ENCODE measurements at regions not wholly inside any gene's neighbourhood (a gene's known extent, or its start where the extent isn't known, plus 50 kb on each side); places are given as distances from the start of the nearest gene placed in this dataset.

GRCh38 chr6:71544906-71545305 lies 256.3 kb downstream of the OGFRL1 start:
- TF ChIP-seq CTCF (IDR thresholded peaks at IDR 0.05 in 2 of 3, conservative IDR thresholded peaks at IDR 0.05 in 1 of 3; ENCODE audit: control insufficient read depth in 2 of 3, extremely low read depth in 1 of 3, insufficient read depth in 1 of 3, low read depth in 3 of 3, low read length in 3 of 3) (no peak), REST (IDR thresholded peaks at IDR 0.05; ENCODE audit: low read depth, low read length) (no peak), ZNF274 (IDR thresholded peaks at IDR 0.05; ENCODE audit: insufficient read depth, insufficient read length) (no peak), RAD21 (IDR thresholded peaks at IDR 0.05; ENCODE audit: insufficient read depth, low read depth, low read length) (no peak), MAX (IDR thresholded peaks at IDR 0.05; ENCODE audit: low read depth, low read length) (no peak), TAF1 (IDR thresholded peaks at IDR 0.05; ENCODE audit: borderline replicate concordance, low read depth, low read length) (no peak), TCF12 (IDR thresholded peaks at IDR 0.05; ENCODE audit: low read depth, low read length) (no peak), ZNF592 (IDR thresholded peaks at IDR 0.05) (no peak), EGR1 (IDR thresholded peaks at IDR 0.05; ENCODE audit: borderline replicate concordance in 1 of 2, low read depth in 2 of 2, low read length in 2 of 2) (no peak), BMI1 (IDR thresholded peaks at IDR 0.05; ENCODE audit: borderline replicate concordance) (no peak)
